Suprapubic skin (tissue), 4 donors: ENCODE measurements at regions not wholly inside any gene's neighbourhood (a gene's known extent, or its start where the extent isn't known, plus 50 kb on each side); places are given as distances from the start of the nearest gene placed in this dataset.

Experiments used
- POLR2A ChIP-seq, 2 donors: fragments of 450-650 bp; IDR thresholded peaks; one replicate each; pipeline ENCODE4 v1.6.1; 2017; ENCODE audit warnings: antibody characterized with exemption in 2 of 2, mild to moderate bottlenecking in 2 of 2, moderate library complexity in 2 of 2
- POLR2AphosphoS5 ChIP-seq, 3 donors: sonication (generic); formaldehyde crosslinking; IDR thresholded peaks; one replicate each; pipeline ENCODE4 v1.6.1; 2017; ENCODE audit warnings: antibody characterized with exemption in 3 of 3
- TF ChIP-seq, protein P1 (sequence below), 2 donors: fragments of 200-600 bp in 1 of 2; fragments of 450-650 bp in 1 of 2; sonication (generic) in 1 of 2; IDR thresholded peaks; one replicate each; pipeline ENCODE4 v1.5.1; 2016 to 2019; ENCODE audit warnings: antibody characterized with exemption in 2 of 2, mild to moderate bottlenecking in 1 of 2, moderate library complexity in 1 of 2

DNA sequence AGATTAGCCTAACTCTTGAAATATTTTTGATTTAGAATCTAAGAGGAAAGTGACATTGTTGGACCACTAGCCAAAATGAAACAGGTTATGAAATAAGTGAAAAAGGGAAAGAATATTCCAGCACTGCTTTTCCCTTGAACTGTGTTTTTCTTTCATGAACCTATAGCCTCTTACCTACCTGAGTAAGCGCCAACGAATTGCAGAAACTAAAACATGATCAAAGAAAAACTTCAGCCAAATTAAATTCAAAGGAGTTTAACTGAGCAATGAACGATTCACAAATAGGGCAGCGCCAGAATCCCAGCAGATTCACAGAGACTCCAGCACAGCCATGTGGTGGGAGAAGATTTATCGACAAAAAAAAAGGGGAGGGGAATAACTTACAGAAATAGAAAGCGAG lies 518.6 kb downstream of the PIK3C3 start:
- TF ChIP-seq POLR2A (IDR thresholded peaks at IDR 0.05) = no peak
- TF ChIP-seq, protein P1, sequence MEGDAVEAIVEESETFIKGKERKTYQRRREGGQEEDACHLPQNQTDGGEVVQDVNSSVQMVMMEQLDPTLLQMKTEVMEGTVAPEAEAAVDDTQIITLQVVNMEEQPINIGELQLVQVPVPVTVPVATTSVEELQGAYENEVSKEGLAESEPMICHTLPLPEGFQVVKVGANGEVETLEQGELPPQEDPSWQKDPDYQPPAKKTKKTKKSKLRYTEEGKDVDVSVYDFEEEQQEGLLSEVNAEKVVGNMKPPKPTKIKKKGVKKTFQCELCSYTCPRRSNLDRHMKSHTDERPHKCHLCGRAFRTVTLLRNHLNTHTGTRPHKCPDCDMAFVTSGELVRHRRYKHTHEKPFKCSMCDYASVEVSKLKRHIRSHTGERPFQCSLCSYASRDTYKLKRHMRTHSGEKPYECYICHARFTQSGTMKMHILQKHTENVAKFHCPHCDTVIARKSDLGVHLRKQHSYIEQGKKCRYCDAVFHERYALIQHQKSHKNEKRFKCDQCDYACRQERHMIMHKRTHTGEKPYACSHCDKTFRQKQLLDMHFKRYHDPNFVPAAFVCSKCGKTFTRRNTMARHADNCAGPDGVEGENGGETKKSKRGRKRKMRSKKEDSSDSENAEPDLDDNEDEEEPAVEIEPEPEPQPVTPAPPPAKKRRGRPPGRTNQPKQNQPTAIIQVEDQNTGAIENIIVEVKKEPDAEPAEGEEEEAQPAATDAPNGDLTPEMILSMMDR (IDR thresholded peaks at IDR 0.05) = no peak
- TF ChIP-seq POLR2AphosphoS5 (IDR thresholded peaks at IDR 0.05) = no peak
